ENCODE measurements at regions not wholly inside any gene's neighbourhood (a gene's known extent, or its start where the extent isn't known, plus 50 kb on each side); places are given as distances from the start of the nearest gene placed in this dataset.

DNA sequence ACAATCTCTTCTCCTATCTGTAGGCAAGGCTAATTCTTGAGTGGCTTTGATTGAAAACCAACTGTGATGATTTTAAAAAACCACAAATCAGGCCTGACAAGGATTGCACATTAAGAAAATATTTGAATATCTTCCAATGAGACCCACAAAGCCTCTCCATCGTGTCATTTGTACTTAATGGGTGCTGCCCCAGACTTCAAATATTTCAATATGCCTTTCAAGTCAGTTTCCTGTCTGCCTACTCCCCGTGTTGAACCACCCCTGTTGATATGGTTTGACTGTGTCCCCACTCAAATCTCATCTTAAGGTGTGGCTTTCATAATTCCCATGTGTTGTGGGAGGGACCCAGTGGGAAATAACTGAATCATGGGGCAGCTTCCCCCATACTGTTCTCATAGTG is 159.7 kb upstream of the EGLN3 start:
- Histone ChIP-seq H4K20me1 (ENCODE audit: control insufficient read depth, extremely low read depth, insufficient read depth, low read length) (no peaks in the 10 kb centered on the region), H3K4me3 (replicated peaks in 1 of 4; ENCODE audit: control extremely low read depth in 1 of 4, insufficient read depth in 1 of 4, low read depth in 3 of 4, low read length in 4 of 4) (no peak overlapping the region), H3K27me3 (ENCODE audit: control insufficient read depth, insufficient read depth, low read length) (no peaks in the 10 kb centered on the region), H3K9me3 (ENCODE audit: control insufficient read depth, insufficient read depth, low read depth, low read length) (no peaks in the 10 kb centered on the region), H3K4me1 (ENCODE audit: control insufficient read depth, extremely low read depth, insufficient read depth, low read length) (no peaks in the 10 kb centered on the region), H3K27ac (ENCODE audit: insufficient read depth, low read length) (no peak overlapping the region), H2AFZ (ENCODE audit: low read length) (no peak overlapping the region), H3K79me2 (ENCODE audit: control insufficient read depth, insufficient read depth, low read length) (no peaks in the 10 kb centered on the region), H3K4me2 (ENCODE audit: extremely low read depth, insufficient read depth, low read length) (no peak overlapping the region), H3K9ac (ENCODE audit: insufficient read depth, low read length) (no peak overlapping the region), H3K36me3 (ENCODE audit: control insufficient read depth, insufficient read depth, low read length) (no peaks in the 10 kb centered on the region)
- peak in 1 of 2 donors; percentile 66 for DNase-seq (ENCODE audit: low read depth in 2 of 2)
- TF ChIP-seq CTCF (conservative IDR thresholded peaks at IDR 0.05 in 1 of 2, IDR thresholded peaks at IDR 0.05 in 1 of 2; ENCODE audit: low read depth in 1 of 2, low read length in 2 of 2) (no peak), EZH2 (IDR thresholded peaks at IDR 0.05; ENCODE audit: low read length, missing control alignments) (no peak)

GRCh38 chr14:34107441-34107840 is 156.6 kb upstream of the EGLN3 start:
- no peaks in the 10 kb centered on the region for H3K36me3 ChIP-seq (ENCODE audit: control insufficient read depth, insufficient read depth, low read length)
- no peaks in the 10 kb centered on the region for H3K79me2 ChIP-seq (ENCODE audit: control insufficient read depth, insufficient read depth, low read length)
- no peak overlapping the region for H3K27ac ChIP-seq (ENCODE audit: insufficient read depth, low read length)
- H3K27me3 ChIP-seq (ENCODE audit: control insufficient read depth, insufficient read depth, low read length) = no peaks in the 10 kb centered on the region
- H3K9ac ChIP-seq (ENCODE audit: insufficient read depth, low read length) = no peak overlapping the region
- TF ChIP-seq EZH2 (IDR thresholded peaks at IDR 0.05; ENCODE audit: low read length, missing control alignments) = no peak
- no peak for TF ChIP-seq CTCF (conservative IDR thresholded peaks at IDR 0.05 in 1 of 2, IDR thresholded peaks at IDR 0.05 in 1 of 2; ENCODE audit: low read depth in 1 of 2, low read length in 2 of 2)
- H3K4me1 ChIP-seq (ENCODE audit: control insufficient read depth, extremely low read depth, insufficient read depth, low read length) = no peaks in the 10 kb centered on the region
- H3K4me2 ChIP-seq (ENCODE audit: extremely low read depth, insufficient read depth, low read length) = no peak overlapping the region
- no peak for DNase-seq (ENCODE audit: low read depth in 2 of 2)
- H4K20me1 ChIP-seq (ENCODE audit: control insufficient read depth, extremely low read depth, insufficient read depth, low read length) = no peaks in the 10 kb centered on the region
- H3K4me3 ChIP-seq (replicated peaks in 1 of 4; ENCODE audit: control extremely low read depth in 1 of 4, insufficient read depth in 1 of 4, low read depth in 3 of 4, low read length in 4 of 4) = no peak overlapping the region
- H2AFZ ChIP-seq (ENCODE audit: low read length) = no peak overlapping the region
- H3K9me3 ChIP-seq (ENCODE audit: control insufficient read depth, insufficient read depth, low read depth, low read length) = no peaks in the 10 kb centered on the region

DNA sequence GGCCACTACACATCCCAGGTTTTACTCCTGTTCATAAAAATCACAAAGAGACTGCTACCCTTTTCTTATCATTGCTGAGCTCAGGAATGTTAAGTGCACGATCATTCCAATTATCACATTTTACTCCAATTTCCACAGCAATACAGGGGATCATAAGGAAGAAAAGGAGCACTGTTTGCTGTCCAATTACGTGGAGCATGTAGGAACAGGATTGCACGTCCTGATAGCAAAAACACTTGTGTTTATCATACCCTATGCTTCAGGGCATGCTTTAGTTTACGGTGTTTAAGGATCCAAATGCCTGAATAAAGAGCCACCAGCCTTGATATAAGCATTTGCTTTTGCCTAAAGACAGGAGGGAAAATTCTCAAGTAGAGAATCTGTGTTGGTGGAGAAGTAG is 155.4 kb upstream of the EGLN3 start:
- Histone ChIP-seq H3K9me3 (ENCODE audit: control insufficient read depth, insufficient read depth, low read depth, low read length) (no peaks in the 10 kb centered on the region), H3K4me2 (ENCODE audit: extremely low read depth, insufficient read depth, low read length) (no peak overlapping the region), H3K9ac (ENCODE audit: insufficient read depth, low read length) (no peak overlapping the region), H3K27ac (ENCODE audit: insufficient read depth, low read length) (no peak overlapping the region), H2AFZ (ENCODE audit: low read length) (no peak overlapping the region), H4K20me1 (ENCODE audit: control insufficient read depth, extremely low read depth, insufficient read depth, low read length) (no peaks in the 10 kb centered on the region), H3K79me2 (ENCODE audit: control insufficient read depth, insufficient read depth, low read length) (no peaks in the 10 kb centered on the region), H3K4me1 (ENCODE audit: control insufficient read depth, extremely low read depth, insufficient read depth, low read length) (no peaks in the 10 kb centered on the region), H3K4me3 (replicated peaks in 1 of 4; ENCODE audit: control extremely low read depth in 1 of 4, insufficient read depth in 1 of 4, low read depth in 3 of 4, low read length in 4 of 4) (no peak overlapping the region), H3K36me3 (ENCODE audit: control insufficient read depth, insufficient read depth, low read length) (no peaks in the 10 kb centered on the region), H3K27me3 (ENCODE audit: control insufficient read depth, insufficient read depth, low read length) (no peaks in the 10 kb centered on the region)
- no peak for TF ChIP-seq EZH2 (IDR thresholded peaks at IDR 0.05; ENCODE audit: low read length, missing control alignments)
- TF ChIP-seq CTCF (conservative IDR thresholded peaks at IDR 0.05 in 1 of 2, IDR thresholded peaks at IDR 0.05 in 1 of 2; ENCODE audit: low read depth in 1 of 2, low read length in 2 of 2) = no peak
- DNase-seq (ENCODE audit: low read depth in 2 of 2) = no peak
